IMR-90 (cell line): ENCODE measurements at regions not wholly inside any gene's neighbourhood (a gene's known extent, or its start where the extent isn't known, plus 50 kb on each side); places are given as distances from the start of the nearest gene placed in this dataset.

Experiments used
- ATAC-seq: fragments of 200-7000 bp; cut with Tn5 transposase; 2 replicates; pipeline ENCODE4 v1.9.1; 2020; ENCODE audit warnings: low read depth, mild to moderate bottlenecking, moderate library complexity
- BruUV-seq: library from RNA; stranded (reverse); fragments of 400-500 nt; replicated peaks from 2 replicates; lab custom pipeline; 2021; lab: Mats Ljungman, UMichigan
- CTCF ChIA-PET: fragments of 300-600 bp; formaldehyde crosslinking; extraction: SDS; loops from one replicate; lab custom pipeline; 2021; ENCODE audit warnings: antibody characterized with exemption; lab: Yijun Ruan, JAX
- POLR2A ChIA-PET: fragments of 300-600 bp; sonication (Branson Sonifier 250); formaldehyde crosslinking; loops from one replicate; lab custom pipeline; 2022; ENCODE audit warnings: antibody characterized with exemption; ENCODE audit not compliant: unreplicated experiment; lab: Charles Lee
- DNase-seq: peaks from one replicate; pipeline ENCODE4 v3.0.0; 2013
- H2AFZ ChIP-seq: replicated peaks from 2 replicates; pipeline ENCODE3; 2013; ENCODE audit warnings: low read length, mild to moderate bottlenecking; ENCODE audit not compliant: poor library complexity
- H2AK5ac ChIP-seq: 2 replicates; pipeline ENCODE4 v1.6.1; 2013; ENCODE audit warnings: low read depth, low read length, inconsistent platforms
- H2AK9ac ChIP-seq: replicated peaks from 2 replicates; pipeline ENCODE3; 2013; ENCODE audit warnings: mild to moderate bottlenecking, low read depth, low read length, moderate library complexity; ENCODE audit not compliant: poor library complexity
- H2BK120ac ChIP-seq: 2 replicates; pipeline ENCODE4 v1.6.1; 2013; ENCODE audit warnings: low read depth, low read length, inconsistent platforms
- H2BK15ac ChIP-seq: 3 replicates; pipeline ENCODE4 v1.6.1; 2013; ENCODE audit warnings: low read depth, low read length, inconsistent platforms
- H2BK20ac ChIP-seq: 2 replicates; pipeline ENCODE4 v1.6.1; 2013; ENCODE audit warnings: low read depth, mild to moderate bottlenecking, inconsistent platforms, low read length, moderate library complexity
- H2BK5ac ChIP-seq: 2 replicates; pipeline ENCODE4 v1.6.1; 2013; ENCODE audit warnings: mild to moderate bottlenecking, low read depth, low read length, inconsistent platforms; ENCODE audit not compliant: poor library complexity, severe bottlenecking
- H3K14ac ChIP-seq: replicated peaks from 2 replicates; pipeline ENCODE4 v1.6.1; 2013; ENCODE audit warnings: low read depth, low read length, inconsistent platforms
- H3K18ac ChIP-seq: 2 replicates; pipeline ENCODE4 v1.6.1; 2013; ENCODE audit warnings: low read depth, low read length, control low read depth
- H3K23ac ChIP-seq: 2 replicates; pipeline ENCODE4 v1.6.1; 2013; ENCODE audit warnings: low read depth, low read length, inconsistent platforms
- H3K27ac ChIP-seq: 2 replicates; pipeline ENCODE4 v1.5.1; 2013; ENCODE audit warnings: mild to moderate bottlenecking, control low read depth, low read length; ENCODE audit not compliant: insufficient read depth
- H3K27me3 ChIP-seq: 2 replicates; pipeline ENCODE4 v1.6.1; 2013; ENCODE audit warnings: low read length; ENCODE audit not compliant: control insufficient read depth, insufficient read depth
- H3K36me3 ChIP-seq: 2 replicates; pipeline ENCODE4 v1.6.1; 2013; ENCODE audit warnings: low read length, mixed read lengths; ENCODE audit not compliant: control insufficient read depth, insufficient read depth
- H3K4ac ChIP-seq: 2 replicates; pipeline ENCODE4 v1.6.1; 2013; ENCODE audit warnings: low read depth, low read length, inconsistent platforms
- H3K4me1 ChIP-seq: 2 replicates; pipeline ENCODE4 v1.6.1; 2013; ENCODE audit warnings: low read length, mixed read lengths; ENCODE audit not compliant: control insufficient read depth, insufficient read depth
- H3K4me2 ChIP-seq: 2 replicates; pipeline ENCODE4 v1.6.1; 2013; ENCODE audit warnings: low read depth, mild to moderate bottlenecking, control low read depth, low read length, moderate library complexity
- H3K4me3 ChIP-seq: 2 replicates; pipeline ENCODE4 v1.5.1; 2013; ENCODE audit warnings: low read depth, mild to moderate bottlenecking, control low read depth, low read length, moderate library complexity; ENCODE audit not compliant: insufficient read depth
- H3K56ac ChIP-seq: 2 replicates; pipeline ENCODE4 v1.6.1; 2013; ENCODE audit warnings: low read length, inconsistent platforms; ENCODE audit not compliant: insufficient read depth; ENCODE audit errors: extremely low read depth
- H3K79me1 ChIP-seq, 2 experiments: 2 replicates each; pipeline ENCODE4 v1.6.1; 2013; ENCODE audit warnings: low read length in 2 of 2, inconsistent platforms in 1 of 2, low read depth in 1 of 2
- H3K9ac ChIP-seq: 2 replicates; pipeline ENCODE4 v1.6.1; 2013; ENCODE audit warnings: low read depth, low read length, control low read depth
- H3K9me1 ChIP-seq: 2 replicates; pipeline ENCODE4 v1.6.1; 2013; ENCODE audit warnings: low read length, inconsistent platforms; ENCODE audit not compliant: insufficient read depth
- H3K9me3 ChIP-seq: 2 replicates; pipeline ENCODE4 v1.6.1; 2013; ENCODE audit warnings: low read length; ENCODE audit not compliant: control insufficient read depth, insufficient read depth
- H4K20me1 ChIP-seq: 2 replicates; pipeline ENCODE4 v1.6.1; 2013; ENCODE audit warnings: low read length, inconsistent platforms; ENCODE audit not compliant: insufficient read depth
- H4K5ac ChIP-seq: 2 replicates; pipeline ENCODE4 v1.6.1; 2013; ENCODE audit warnings: mild to moderate bottlenecking, low read depth, low read length, control low read depth
- H4K8ac ChIP-seq, 2 experiments: 2 replicates each; pipeline ENCODE4 v1.6.1; 2013; ENCODE audit warnings: low read depth in 2 of 2, low read length in 2 of 2, control low read depth in 1 of 2, inconsistent platforms in 1 of 2
- H4K91ac ChIP-seq: 2 replicates; pipeline ENCODE4 v1.6.1; 2013; ENCODE audit warnings: low read depth, low read length, inconsistent platforms; ENCODE audit not compliant: insufficient read depth
- CHD1 ChIP-seq: IDR thresholded peaks from 2 replicates; pipeline ENCODE4 v1.6.1; 2012; ENCODE audit warnings: low read depth, low read length, improper control_type of control experiment
- CTCF ChIP-seq: conservative IDR thresholded peaks from 2 replicates; pipeline ENCODE4 v1.5.1; 2012; ENCODE audit warnings: mild to moderate bottlenecking, low read depth, low read length, improper control_type of control experiment
- MAFK ChIP-seq: IDR thresholded peaks from 2 replicates; pipeline ENCODE4 v1.6.1; 2012; ENCODE audit warnings: low read depth, low read length, improper control_type of control experiment
- NFE2L2 ChIP-seq: fragments of 150-350 bp; IDR thresholded peaks from 2 replicates; pipeline ENCODE4 v1.6.1; 2016; ENCODE audit warnings: low read depth, mild to moderate bottlenecking, low read length
- POLR2A ChIP-seq: IDR thresholded peaks from 2 replicates; pipeline ENCODE4 v1.6.1; 2012; ENCODE audit warnings: mild to moderate bottlenecking, low read depth, low read length
- RAD21 ChIP-seq: IDR thresholded peaks from 2 replicates; pipeline ENCODE4 v1.6.1; 2012; ENCODE audit warnings: low read length, improper control_type of control experiment
- SMC3 ChIP-seq: fragments of 150-350 bp; IDR thresholded peaks from 2 replicates; pipeline ENCODE4 v1.6.1; 2016; ENCODE audit warnings: low read depth, mild to moderate bottlenecking, antibody characterized with exemption, low read length, moderate library complexity
- dilution Hi-C: fragments of 300-500 bp; cut with HindIII; formaldehyde crosslinking; loops from one replicate; pipeline ENCODE4 v1.14.3; 2018; ENCODE audit warnings: low sequenced_read_pairs; ENCODE audit not compliant: unreplicated experiment
- in situ Hi-C: fragments of 300-500 bp; cut with MboI; formaldehyde crosslinking; loops from 3 replicates; pipeline ENCODE4 v1.14.3; 2019; ENCODE audit warnings: low sequenced_read_pairs, inconsistent platforms, mixed read lengths
- intact Hi-C: fragments of 100-400 bp; cut with micrococcal nuclease; formaldehyde crosslinking; loops from 2 replicates; pipeline ENCODE4 v1.10.0; 2022

GRCh38 chr3:118059096-118059495 is 975.5 kb downstream of the IGSF11 start:
- CTCF ChIA-PET: no interaction called here
- dilution Hi-C loops: no loop called here
- in situ Hi-C loops: no loop called here

More at GRCh38 chr3:118059096-118059495, 975.5 kb downstream of the IGSF11 start:
- no peaks in the 10 kb centered on the region for H3K27me3 ChIP-seq
- H3K56ac ChIP-seq: no peak overlapping the region
- no peaks in the 10 kb centered on the region for H3K9me3 ChIP-seq
- no peak overlapping the region for H4K8ac ChIP-seq
- H3K4me2 ChIP-seq: no peak overlapping the region
- no peak overlapping the region for H4K5ac ChIP-seq
- no peak overlapping the region for H2BK5ac ChIP-seq
- H2AK5ac ChIP-seq: no peak overlapping the region
- H3K36me3 ChIP-seq: no peaks in the 10 kb centered on the region
- no peak overlapping the region for H2AFZ ChIP-seq
- DNase-seq (no peak), ATAC-seq (no peak)
- H2BK120ac ChIP-seq: no peak overlapping the region
- H3K18ac ChIP-seq: no peak overlapping the region
- no peak overlapping the region for H3K9ac ChIP-seq
- H3K23ac ChIP-seq: no peak overlapping the region
- intact Hi-C loops: no loop called here
- H4K91ac ChIP-seq: no peak overlapping the region
- H2BK20ac ChIP-seq: no peak overlapping the region
- no peaks in the 10 kb centered on the region for H4K20me1 ChIP-seq
- no peak overlapping the region for H3K4me3 ChIP-seq
- H3K4ac ChIP-seq: no peak overlapping the region
- H3K9me1 ChIP-seq: no peaks in the 10 kb centered on the region
- BruUV-seq: no TSS peak
- H3K14ac ChIP-seq: no peak overlapping the region
- H3K4me1 ChIP-seq: peaks cover 2% of the 10 kb centered on the region; the same call in 1 of the 2 replicates
- H2BK15ac ChIP-seq: no peak overlapping the region
- no peak overlapping the region for H3K27ac ChIP-seq
- no peak overlapping the region for H2AK9ac ChIP-seq
- POLR2A ChIA-PET: no interaction called here
- H3K79me1 ChIP-seq: no peaks in the 10 kb centered on the region
- no peak for TF ChIP-seq CTCF
- no peak for TF ChIP-seq RAD21
- no peak for TF ChIP-seq POLR2A
- no peak for TF ChIP-seq SMC3
- TF ChIP-seq MAFK: no peak
- TF ChIP-seq CHD1: no peak
- TF ChIP-seq NFE2L2: no peak
